ENCODE measurements at regions not wholly inside any gene's neighbourhood (a gene's known extent, or its start where the extent isn't known, plus 50 kb on each side); places are given as distances from the start of the nearest gene placed in this dataset.

- H3K27ac Mint-ChIP-seq (ENCODE audit: low read depth, unreplicated experiment), result no peak overlapping the region
- peak; percentile 17 for DNase-seq (ENCODE audit: unreplicated experiment)
- TF ChIP-seq, protein P1, sequence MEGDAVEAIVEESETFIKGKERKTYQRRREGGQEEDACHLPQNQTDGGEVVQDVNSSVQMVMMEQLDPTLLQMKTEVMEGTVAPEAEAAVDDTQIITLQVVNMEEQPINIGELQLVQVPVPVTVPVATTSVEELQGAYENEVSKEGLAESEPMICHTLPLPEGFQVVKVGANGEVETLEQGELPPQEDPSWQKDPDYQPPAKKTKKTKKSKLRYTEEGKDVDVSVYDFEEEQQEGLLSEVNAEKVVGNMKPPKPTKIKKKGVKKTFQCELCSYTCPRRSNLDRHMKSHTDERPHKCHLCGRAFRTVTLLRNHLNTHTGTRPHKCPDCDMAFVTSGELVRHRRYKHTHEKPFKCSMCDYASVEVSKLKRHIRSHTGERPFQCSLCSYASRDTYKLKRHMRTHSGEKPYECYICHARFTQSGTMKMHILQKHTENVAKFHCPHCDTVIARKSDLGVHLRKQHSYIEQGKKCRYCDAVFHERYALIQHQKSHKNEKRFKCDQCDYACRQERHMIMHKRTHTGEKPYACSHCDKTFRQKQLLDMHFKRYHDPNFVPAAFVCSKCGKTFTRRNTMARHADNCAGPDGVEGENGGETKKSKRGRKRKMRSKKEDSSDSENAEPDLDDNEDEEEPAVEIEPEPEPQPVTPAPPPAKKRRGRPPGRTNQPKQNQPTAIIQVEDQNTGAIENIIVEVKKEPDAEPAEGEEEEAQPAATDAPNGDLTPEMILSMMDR (IDR thresholded peaks at IDR 0.05; ENCODE audit: unreplicated experiment), result no peak
- H3K9me3 Mint-ChIP-seq (ENCODE audit: unreplicated experiment), result no peaks in the 10 kb centered on the region
- intact Hi-C loops (cut with micrococcal nuclease), result no loop called here
- CTCF ChIA-PET, result interaction anchor here (0.9 kb wide), 1 partner anchor 493 kb away, joined by 3 read pairs; no protein-coding TSS in a partner anchor
- H3K27me3 Mint-ChIP-seq (ENCODE audit: insufficient read depth, unreplicated experiment), result no peaks in the 10 kb centered on the region
- H3K4me3 Mint-ChIP-seq (ENCODE audit: unreplicated experiment), result no peak overlapping the region
- POLR2A ChIA-PET, result no interaction called here
- peaks cover 6% of the 10 kb centered on the region for H3K4me1 Mint-ChIP-seq (ENCODE audit: insufficient read depth, unreplicated experiment)
- H3K36me3 Mint-ChIP-seq (ENCODE audit: insufficient read depth, unreplicated experiment), result no peaks in the 10 kb centered on the region
- no TSS peak for BruUV-seq (replicated peaks)
These were observed 768.2 kb upstream of the ACVR2A start for GRCh38 chr2:147076634-147077033.

DNA sequence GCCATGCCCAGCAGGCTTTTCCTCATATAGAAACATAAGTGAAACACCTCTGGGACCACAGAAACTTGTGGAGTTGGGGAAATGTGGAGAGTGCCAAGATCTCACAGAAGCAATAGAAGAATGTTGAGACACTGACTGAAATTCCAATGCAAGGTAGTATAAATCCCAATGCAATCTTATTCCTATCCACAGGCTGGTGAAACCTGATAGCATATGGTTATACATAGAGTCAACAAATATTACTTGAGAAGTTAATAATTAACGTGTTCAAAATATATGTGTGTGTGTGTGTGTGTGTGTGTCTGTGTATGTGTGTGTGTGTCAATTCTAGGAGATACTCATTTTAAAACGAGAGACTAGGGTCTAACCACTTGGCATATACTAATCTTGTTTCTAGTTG lies 776.8 kb upstream of the ACVR2A start:
- TF ChIP-seq, protein P1 (IDR thresholded peaks at IDR 0.05; ENCODE audit: unreplicated experiment), result no peak
- ChIA-PET POLR2A (interaction anchor here (1.2 kb wide), 1 partner anchor 8 kb away, joined by 6 read pairs; no protein-coding TSS in a partner anchor), CTCF (interaction anchor here (0.6 to 1.5 kb wide), 3 partner anchors 14 to 833 kb away, joined by 3 to 6 read pairs (median 4); no protein-coding TSS in a partner anchor)
- intact Hi-C loops (cut with micrococcal nuclease), result no loop called here
- Mint-ChIP-seq H3K9me3 (ENCODE audit: unreplicated experiment) (no peaks in the 10 kb centered on the region), H3K27me3 (ENCODE audit: insufficient read depth, unreplicated experiment) (no peaks in the 10 kb centered on the region), H3K4me1 (ENCODE audit: insufficient read depth, unreplicated experiment) (no peaks in the 10 kb centered on the region), H3K4me3 (ENCODE audit: unreplicated experiment) (no peak overlapping the region), H3K27ac (ENCODE audit: low read depth, unreplicated experiment) (no peak overlapping the region), H3K36me3 (ENCODE audit: insufficient read depth, unreplicated experiment) (no peaks in the 10 kb centered on the region)
- no TSS peak for BruUV-seq (replicated peaks)
- no peak for DNase-seq (ENCODE audit: unreplicated experiment)

GRCh38 chr2:147067136-147067535 lies 777.7 kb upstream of the ACVR2A start:
- CTCF ChIA-PET, result interaction anchor here (0.6 to 1.5 kb wide), 3 partner anchors 15 to 28 kb away, joined by 4 to 6 read pairs (median 5); no protein-coding TSS in a partner anchor
- POLR2A ChIA-PET, result interaction anchor here (0.6 kb wide), 1 partner anchor 492 kb away, joined by 3 read pairs; no protein-coding TSS in a partner anchor
- Mint-ChIP-seq H3K27ac (ENCODE audit: low read depth, unreplicated experiment) (no peak overlapping the region), H3K9me3 (ENCODE audit: unreplicated experiment) (no peaks in the 10 kb centered on the region), H3K27me3 (ENCODE audit: insufficient read depth, unreplicated experiment) (no peaks in the 10 kb centered on the region), H3K4me1 (ENCODE audit: insufficient read depth, unreplicated experiment) (no peaks in the 10 kb centered on the region), H3K4me3 (ENCODE audit: unreplicated experiment) (no peak overlapping the region), H3K36me3 (ENCODE audit: insufficient read depth, unreplicated experiment) (no peaks in the 10 kb centered on the region)
- intact Hi-C loops (cut with micrococcal nuclease), result no loop called here
- no peak for DNase-seq (ENCODE audit: unreplicated experiment)
- no TSS peak for BruUV-seq (replicated peaks)
- TF ChIP-seq, protein P1 (IDR thresholded peaks at IDR 0.05; ENCODE audit: unreplicated experiment), result no peak

GRCh38 chr2:147062073-147062472 lies 782.8 kb upstream of the ACVR2A start:
- POLR2A ChIA-PET, result interaction anchor here (1.8 kb wide), 1 partner anchor 10 kb away, joined by 4 read pairs; no protein-coding TSS in a partner anchor
- H3K4me1 Mint-ChIP-seq (ENCODE audit: insufficient read depth, unreplicated experiment), result no peaks in the 10 kb centered on the region
- H3K9me3 Mint-ChIP-seq (ENCODE audit: unreplicated experiment), result no peaks in the 10 kb centered on the region
- no peaks in the 10 kb centered on the region for H3K36me3 Mint-ChIP-seq (ENCODE audit: insufficient read depth, unreplicated experiment)
- TF ChIP-seq, protein P1 (IDR thresholded peaks at IDR 0.05; ENCODE audit: unreplicated experiment), result no peak
- BruUV-seq (replicated peaks), result no TSS peak
- no peaks in the 10 kb centered on the region for H3K27me3 Mint-ChIP-seq (ENCODE audit: insufficient read depth, unreplicated experiment)
- no peak overlapping the region for H3K4me3 Mint-ChIP-seq (ENCODE audit: unreplicated experiment)
- CTCF ChIA-PET, result interaction anchor here (0.7 kb wide), 1 partner anchor 119 kb away, joined by 3 read pairs; no protein-coding TSS in a partner anchor
- no peak overlapping the region for H3K27ac Mint-ChIP-seq (ENCODE audit: low read depth, unreplicated experiment)
- intact Hi-C loops (cut with micrococcal nuclease), result no loop called here
- no peak for DNase-seq (ENCODE audit: unreplicated experiment)

Data from MCF 10A (cell line).